Nephron progenitor cell (in vitro differentiated cells): ENCODE measurements at regions not wholly inside any gene's neighbourhood (a gene's known extent, or its start where the extent isn't known, plus 50 kb on each side); places are given as distances from the start of the nearest gene placed in this dataset.

Experiments
- DNase-seq: peaks from one replicate; pipeline ENCODE4 v3.0.0; 2021
- H3K27ac Mint-ChIP-seq: 2 replicates; pipeline ENCODE4 v1.8.0; 2021; ENCODE audit warnings: mild to moderate bottlenecking, moderate library complexity, mixed read lengths
- H3K27me3 Mint-ChIP-seq: 2 replicates; pipeline ENCODE4 v1.8.0; 2021; ENCODE audit warnings: mild to moderate bottlenecking, low read depth, mixed read lengths; ENCODE audit not compliant: poor library complexity
- H3K36me3 Mint-ChIP-seq: 2 replicates; pipeline ENCODE4 v1.8.0; 2021; ENCODE audit warnings: low read depth, mixed read lengths
- H3K4me1 Mint-ChIP-seq: 2 replicates; pipeline ENCODE4 v1.8.0; 2021; ENCODE audit warnings: mixed read lengths
- H3K4me3 Mint-ChIP-seq: 2 replicates; pipeline ENCODE4 v1.8.0; 2021; ENCODE audit warnings: mild to moderate bottlenecking, moderate library complexity, mixed read lengths
- H3K9me3 Mint-ChIP-seq: 2 replicates; pipeline ENCODE4 v1.8.0; 2021; ENCODE audit warnings: mild to moderate bottlenecking, moderate library complexity, mixed read lengths
- CTCF ChIP-seq: fragments of 200-600 bp; sonication (generic); IDR thresholded peaks from 2 replicates; pipeline ENCODE4 v1.5.0; 2021; ENCODE audit warnings: antibody characterized with exemption

- DNase-seq = no peak
- no peak for TF ChIP-seq CTCF
- Mint-ChIP-seq H3K27me3 (no peaks in the 10 kb centered on the region), H3K27ac (peak overlapping the region; percentile 58), H3K9me3 (no peaks in the 10 kb centered on the region), H3K4me1 (peaks cover 26% of the 10 kb centered on the region), H3K4me3 (no peak overlapping the region), H3K36me3 (no peaks in the 10 kb centered on the region)
These were observed 648.2 kb downstream of the MAT2B start for GRCh38 chr5:164153469-164154172.

DNA sequence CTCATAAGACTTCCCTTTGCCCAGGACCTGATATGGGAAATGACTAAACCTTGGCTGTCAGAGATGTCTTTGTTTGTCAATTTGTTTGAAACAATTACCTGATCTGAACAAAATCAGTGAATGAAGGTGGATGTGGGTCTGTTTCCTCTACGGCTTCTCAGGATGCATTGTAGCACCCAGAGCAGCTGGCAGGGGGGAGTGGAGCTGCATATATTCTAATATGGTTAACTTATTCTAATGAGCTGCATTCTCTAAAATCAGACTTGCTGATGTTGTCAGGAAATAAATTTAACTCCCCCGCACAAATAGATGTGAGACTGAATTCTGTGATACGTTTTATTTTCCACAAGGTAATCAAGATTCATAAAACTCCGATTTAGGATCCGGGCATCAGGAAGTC is 665.4 kb downstream of the MAT2B start:
- H3K27me3 Mint-ChIP-seq = no peaks in the 10 kb centered on the region
- H3K36me3 Mint-ChIP-seq = no peaks in the 10 kb centered on the region
- no peak for DNase-seq
- H3K4me1 Mint-ChIP-seq = no peaks in the 10 kb centered on the region
- no peak overlapping the region for H3K27ac Mint-ChIP-seq
- no peak for TF ChIP-seq CTCF
- no peak overlapping the region for H3K4me3 Mint-ChIP-seq
- no peaks in the 10 kb centered on the region for H3K9me3 Mint-ChIP-seq

DNA sequence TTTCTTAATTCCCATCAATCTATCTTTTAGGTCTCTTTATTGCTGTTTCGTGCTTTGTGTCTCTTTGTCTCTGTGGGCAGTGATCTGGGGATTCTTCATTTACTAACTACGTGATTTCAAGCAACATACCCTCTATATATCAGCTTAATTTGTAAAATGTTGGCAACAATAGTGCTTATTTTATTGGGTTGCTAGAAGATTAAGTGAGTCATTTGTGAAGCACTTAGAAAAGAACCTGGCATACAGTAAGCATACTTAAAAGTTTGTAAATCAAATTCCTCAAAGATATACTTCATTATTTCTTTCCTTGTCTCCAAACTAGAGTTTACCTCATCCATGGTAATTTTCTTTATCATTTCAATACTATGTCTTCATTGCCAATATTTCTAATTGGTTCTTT is 669.7 kb downstream of the MAT2B start:
- Mint-ChIP-seq H3K4me1 (no peaks in the 10 kb centered on the region), H3K4me3 (no peak overlapping the region), H3K27ac (no peak overlapping the region), H3K9me3 (peaks cover 12% of the 10 kb centered on the region), H3K27me3 (no peaks in the 10 kb centered on the region), H3K36me3 (no peaks in the 10 kb centered on the region)
- no peak for DNase-seq
- no peak for TF ChIP-seq CTCF

GRCh38 chr5:164179406-164179805 is 674.0 kb downstream of the MAT2B start:
- no peaks in the 10 kb centered on the region for H3K27me3 Mint-ChIP-seq
- no peak for TF ChIP-seq CTCF
- no peaks in the 10 kb centered on the region for H3K4me1 Mint-ChIP-seq
- H3K27ac Mint-ChIP-seq = no peak overlapping the region
- no peak for DNase-seq
- no peak overlapping the region for H3K4me3 Mint-ChIP-seq
- H3K9me3 Mint-ChIP-seq = peaks cover 12% of the 10 kb centered on the region
- no peaks in the 10 kb centered on the region for H3K36me3 Mint-ChIP-seq

DNA sequence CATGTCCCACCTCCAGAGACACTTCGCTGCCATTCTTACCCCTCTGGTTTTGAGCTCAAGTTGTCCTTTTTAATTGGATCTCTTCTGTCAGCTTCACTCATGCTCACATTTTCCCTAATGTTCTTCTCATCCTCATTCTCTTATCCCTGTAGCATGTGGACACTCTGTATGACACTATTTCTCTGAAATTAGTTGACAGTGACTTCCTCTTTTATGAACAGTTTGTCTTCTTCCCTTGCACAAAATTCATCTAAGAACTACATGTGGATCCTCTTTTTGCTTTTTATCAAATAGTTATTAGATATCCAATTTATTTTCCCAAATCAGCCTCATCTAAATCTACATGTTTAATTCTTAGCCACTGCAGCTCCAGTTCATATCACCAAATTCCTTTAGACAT is 676.2 kb downstream of the MAT2B start:
- Mint-ChIP-seq H3K9me3 (peaks cover 12% of the 10 kb centered on the region), H3K27me3 (no peaks in the 10 kb centered on the region), H3K4me3 (no peak overlapping the region), H3K36me3 (no peaks in the 10 kb centered on the region), H3K4me1 (no peaks in the 10 kb centered on the region), H3K27ac (no peak overlapping the region)
- no peak for TF ChIP-seq CTCF
- no peak for DNase-seq

DNA sequence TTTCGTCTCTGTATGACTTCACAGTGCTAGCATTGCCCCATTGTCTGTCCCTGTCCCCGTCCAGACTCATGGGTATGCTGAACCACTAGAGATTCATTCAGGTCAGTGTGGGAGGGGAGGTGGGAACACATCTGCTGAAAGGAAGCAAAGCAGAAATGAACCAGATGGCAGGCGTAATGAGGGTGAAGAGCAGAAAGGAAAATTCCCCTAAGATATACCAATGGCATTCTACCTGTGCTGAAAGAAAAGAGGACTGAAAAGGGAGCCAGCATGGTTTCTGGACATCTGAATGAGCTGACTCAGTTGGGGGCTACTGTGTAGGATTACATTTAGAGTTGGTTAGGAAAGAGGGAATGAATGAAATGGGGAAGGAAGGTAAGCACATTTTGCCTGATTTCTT is 678.7 kb downstream of the MAT2B start:
- H3K36me3 Mint-ChIP-seq = no peaks in the 10 kb centered on the region
- H3K27ac Mint-ChIP-seq = no peak overlapping the region

More for the DNA sequence above, 678.7 kb downstream of the MAT2B start:
- Mint-ChIP-seq H3K9me3 (peaks cover under 1% of the 10 kb centered on the region), H3K4me1 (no peaks in the 10 kb centered on the region), H3K27me3 (no peaks in the 10 kb centered on the region), H3K4me3 (no peak overlapping the region)
- no peak for TF ChIP-seq CTCF
- DNase-seq = no peak
